ENCODE measurements at regions not wholly inside any gene's neighbourhood (a gene's known extent, or its start where the extent isn't known, plus 50 kb on each side); places are given as distances from the start of the nearest gene placed in this dataset.

DNA sequence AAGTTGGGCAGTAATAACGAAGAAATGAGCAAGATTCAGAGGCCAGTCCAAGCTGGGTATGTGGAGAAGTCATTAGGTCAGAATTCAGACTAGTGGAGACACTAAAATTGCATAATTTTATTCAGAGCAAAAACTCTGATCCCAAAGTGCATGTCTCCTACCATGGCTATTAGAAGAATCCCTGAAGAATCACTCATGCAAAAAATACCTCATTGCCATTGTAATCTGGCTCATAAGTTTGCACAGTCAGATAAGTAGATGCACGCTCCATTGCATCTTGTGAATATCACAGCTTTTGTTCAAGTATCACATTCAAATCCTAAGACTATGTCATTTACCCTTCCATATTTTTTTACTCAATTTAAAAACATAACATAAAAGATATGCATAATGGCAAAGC lies 692.2 kb upstream of the KLHL29 start:
- no peak for DNase-seq (ENCODE audit: low read depth)
- TF ChIP-seq, protein P1, sequence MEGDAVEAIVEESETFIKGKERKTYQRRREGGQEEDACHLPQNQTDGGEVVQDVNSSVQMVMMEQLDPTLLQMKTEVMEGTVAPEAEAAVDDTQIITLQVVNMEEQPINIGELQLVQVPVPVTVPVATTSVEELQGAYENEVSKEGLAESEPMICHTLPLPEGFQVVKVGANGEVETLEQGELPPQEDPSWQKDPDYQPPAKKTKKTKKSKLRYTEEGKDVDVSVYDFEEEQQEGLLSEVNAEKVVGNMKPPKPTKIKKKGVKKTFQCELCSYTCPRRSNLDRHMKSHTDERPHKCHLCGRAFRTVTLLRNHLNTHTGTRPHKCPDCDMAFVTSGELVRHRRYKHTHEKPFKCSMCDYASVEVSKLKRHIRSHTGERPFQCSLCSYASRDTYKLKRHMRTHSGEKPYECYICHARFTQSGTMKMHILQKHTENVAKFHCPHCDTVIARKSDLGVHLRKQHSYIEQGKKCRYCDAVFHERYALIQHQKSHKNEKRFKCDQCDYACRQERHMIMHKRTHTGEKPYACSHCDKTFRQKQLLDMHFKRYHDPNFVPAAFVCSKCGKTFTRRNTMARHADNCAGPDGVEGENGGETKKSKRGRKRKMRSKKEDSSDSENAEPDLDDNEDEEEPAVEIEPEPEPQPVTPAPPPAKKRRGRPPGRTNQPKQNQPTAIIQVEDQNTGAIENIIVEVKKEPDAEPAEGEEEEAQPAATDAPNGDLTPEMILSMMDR (conservative IDR thresholded peaks at IDR 0.05; ENCODE audit: low read depth, low read length) = no peak
- H3K4me3 ChIP-seq (ENCODE audit: low read length) = no peak overlapping the region

DNA sequence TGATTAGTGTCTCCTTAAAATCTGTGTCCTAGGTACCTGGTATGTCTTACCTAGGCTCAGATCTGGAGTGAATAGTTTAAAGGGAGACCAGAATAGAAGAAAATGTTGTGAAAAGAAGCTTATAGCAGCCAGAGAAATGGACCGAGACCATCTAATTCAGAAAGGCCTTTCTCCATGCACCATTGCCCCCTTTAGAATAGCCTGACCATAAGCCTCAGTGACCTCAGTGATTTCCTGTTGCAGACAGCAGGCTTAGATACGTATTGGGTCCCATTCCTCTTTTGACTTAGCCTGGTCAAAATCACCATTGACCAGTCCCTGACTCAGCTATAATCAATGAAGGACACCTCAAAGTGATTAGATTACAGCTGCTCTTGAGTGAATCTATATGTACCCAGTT lies 690.7 kb upstream of the KLHL29 start:
- TF ChIP-seq, protein P1 (conservative IDR thresholded peaks at IDR 0.05; ENCODE audit: low read depth, low read length) = no peak
- no peak overlapping the region for H3K4me3 ChIP-seq (ENCODE audit: low read length)
- DNase-seq (ENCODE audit: low read depth) = no peak

GRCh38 chr2:22694856-22695255 lies 690.1 kb upstream of the KLHL29 start:
- no peak overlapping the region for H3K4me3 ChIP-seq (ENCODE audit: low read length)
- TF ChIP-seq, protein P1 (conservative IDR thresholded peaks at IDR 0.05; ENCODE audit: low read depth, low read length) = no peak
- DNase-seq (ENCODE audit: low read depth) = no peak

DNA sequence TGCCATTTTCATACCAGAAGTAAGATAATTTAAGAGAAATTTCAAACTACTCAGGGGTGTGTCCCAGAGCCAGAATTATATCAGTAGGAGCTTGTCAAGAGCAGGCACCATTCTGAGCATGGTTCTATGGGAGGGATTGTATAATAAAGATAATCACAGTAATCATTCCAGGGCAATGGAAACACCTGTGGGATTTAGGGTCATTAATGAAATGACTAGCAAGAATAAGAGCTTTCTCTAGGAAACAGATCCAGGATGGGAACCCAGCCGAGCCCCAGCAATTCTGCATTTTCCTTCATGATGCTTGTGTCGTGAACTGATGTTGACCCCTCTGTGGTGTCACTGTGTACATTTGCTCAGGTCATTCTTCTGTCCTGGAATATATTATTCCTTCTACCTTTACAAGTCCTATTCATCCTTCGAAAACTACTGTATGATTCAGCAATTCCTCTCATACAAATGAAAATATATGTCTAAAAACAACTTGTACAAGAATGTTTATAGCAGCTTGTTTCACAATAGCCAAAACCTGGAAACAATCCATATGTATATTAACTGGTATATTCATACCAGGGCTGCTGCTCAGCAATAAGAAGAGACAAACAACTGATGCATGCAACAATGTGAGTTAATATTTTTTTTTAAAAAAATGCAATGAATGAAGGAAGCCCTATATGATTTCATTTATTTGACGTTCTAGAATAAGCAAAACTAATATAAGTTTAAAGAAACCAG lies 687.8 kb upstream of the KLHL29 start:
- no peak overlapping the region for H3K4me3 ChIP-seq (ENCODE audit: low read length)
- no peak for DNase-seq (ENCODE audit: low read depth)
- TF ChIP-seq, protein P1 (conservative IDR thresholded peaks at IDR 0.05; ENCODE audit: low read depth, low read length) = no peak

DNA sequence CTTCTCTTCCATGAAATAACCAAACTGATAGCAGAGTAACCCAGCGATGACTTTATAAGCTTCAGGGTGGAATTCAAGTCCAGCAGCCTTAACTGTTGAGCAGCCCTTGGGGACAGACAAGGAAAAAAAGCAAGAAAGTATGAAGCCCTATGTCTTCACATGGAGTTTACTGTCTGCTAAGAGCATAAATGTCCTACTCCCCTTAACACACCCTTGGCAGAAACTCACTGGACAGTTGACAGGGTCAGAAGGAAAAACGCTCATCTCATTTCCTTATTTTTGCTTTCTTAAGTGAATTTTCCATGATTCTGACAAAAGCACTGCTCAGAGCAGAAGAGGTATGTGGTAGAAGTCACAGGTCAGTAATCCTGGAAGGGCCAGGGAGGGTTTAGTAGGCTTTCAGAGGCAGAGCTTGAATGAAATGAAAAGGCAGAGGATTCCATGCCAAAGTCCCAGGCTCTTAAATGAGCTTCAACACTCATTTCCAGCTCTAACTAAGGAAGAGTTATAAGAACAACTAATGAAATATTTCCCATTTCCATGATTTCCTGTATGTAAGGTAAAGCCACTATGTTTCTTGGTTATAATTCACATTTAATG lies 683.3 kb upstream of the KLHL29 start:
- TF ChIP-seq, protein P1 (conservative IDR thresholded peaks at IDR 0.05; ENCODE audit: low read depth, low read length) = no peak
- H3K4me3 ChIP-seq (ENCODE audit: low read length) = no peak overlapping the region
- DNase-seq (ENCODE audit: low read depth) = no peak

DNA sequence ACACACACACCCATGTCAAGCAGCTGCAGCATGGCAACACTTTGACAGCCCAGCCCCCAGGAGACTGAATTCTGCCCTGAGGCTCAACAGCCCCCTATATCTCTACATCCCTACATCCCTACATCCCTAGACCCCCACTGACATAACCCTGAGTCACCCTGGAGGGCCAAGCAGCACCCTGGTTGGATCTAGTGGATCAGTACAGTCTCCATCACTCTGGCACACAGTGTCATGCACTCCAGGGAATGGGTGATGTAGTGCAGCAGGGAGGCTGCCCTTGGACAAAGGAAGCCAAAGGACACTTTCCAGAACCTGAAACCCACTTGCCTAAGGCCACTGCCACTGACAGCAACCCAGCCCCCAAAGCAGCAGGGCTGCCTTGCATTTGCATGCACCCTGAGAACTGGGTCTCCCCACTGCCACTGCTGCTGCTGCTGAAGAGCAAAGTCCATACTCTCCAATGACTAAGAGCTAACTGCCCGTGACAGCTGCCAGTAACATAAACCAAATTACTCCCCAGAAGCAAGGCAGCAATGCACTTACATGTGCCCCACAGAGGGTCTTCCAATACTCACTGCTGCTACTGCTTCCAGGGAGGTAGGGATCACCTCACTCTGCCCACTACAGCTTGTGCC lies 681.6 kb upstream of the KLHL29 start:
- no peak for DNase-seq (ENCODE audit: low read depth)
- TF ChIP-seq, protein P1 (conservative IDR thresholded peaks at IDR 0.05; ENCODE audit: low read depth, low read length) = no peak
- no peak overlapping the region for H3K4me3 ChIP-seq (ENCODE audit: low read length)

Data from retinal pigment epithelial cell (primary cell).